Mucosa of descending colon (tissue), 3 donors: ENCODE measurements at regions not wholly inside any gene's neighbourhood (a gene's known extent, or its start where the extent isn't known, plus 50 kb on each side); places are given as distances from the start of the nearest gene placed in this dataset.

Source experiments
- ATAC-seq: fragments of 200-7000 bp; cut with Tn5 transposase; one replicate; pipeline ENCODE4 v1.9.1; 2020; ENCODE audit warnings: mild to moderate bottlenecking, moderate library complexity
- DNase-seq, 3 donors: peaks; one replicate each; pipeline ENCODE4 v3.0.0-alpha.2; 2020
- H3K36me3 ChIP-seq: fragments of 200-600 bp; one replicate; pipeline ENCODE4 v1.8.0; 2021; ENCODE audit warnings: low read depth, mild to moderate bottlenecking
- H3K4me1 ChIP-seq: fragments of 200-600 bp; one replicate; pipeline ENCODE4 v1.8.0; 2021; ENCODE audit warnings: low read depth, mild to moderate bottlenecking
- H3K4me3 ChIP-seq: fragments of 200-600 bp; one replicate; pipeline ENCODE4 v1.8.0; 2021; ENCODE audit warnings: mild to moderate bottlenecking
- H3K9me3 ChIP-seq: fragments of 200-600 bp; one replicate; pipeline ENCODE4 v1.8.0; 2021; ENCODE audit warnings: mild to moderate bottlenecking
- CTCF ChIP-seq: fragments of 200-600 bp; IDR thresholded peaks from one replicate; pipeline ENCODE4 v1.8.0; 2022; ENCODE audit warnings: antibody characterized with exemption, mild to moderate bottlenecking
- intact Hi-C, 2 donors: fragments of 100-400 bp; cut with DNase I in 1 of 2; cut with micrococcal nuclease in 1 of 2; formaldehyde crosslinking; loops; one replicate each; pipeline versions ENCODE4 v1.11.0 to v1.11.1; 2022; cut with DNase I, micrococcal nuclease
- donor health status: DM: no; HTN: no; CAD: no; lungs with moderate emphysema.
- donor health status: DM: no; HTN: no; CAD: no.
- donor health status: DM: no; HTN: yes; CAD: no.

GRCh38 chr13:85663856-85664255 lies 135.4 kb downstream of the SLITRK6 start:
- intact Hi-C loops = no loop called here
- Histone ChIP-seq H3K4me3 (no peak overlapping the region), H3K9me3 (peaks cover 6% of the 10 kb centered on the region), H3K36me3 (no peaks in the 10 kb centered on the region), H3K4me1 (no peaks in the 10 kb centered on the region)
- ATAC-seq = no peak
- no peak for DNase-seq
- TF ChIP-seq CTCF = no peak

- DNase-seq = no peak
- Histone ChIP-seq H3K4me1 (no peaks in the 10 kb centered on the region), H3K9me3 (peaks cover 6% of the 10 kb centered on the region), H3K36me3 (no peaks in the 10 kb centered on the region), H3K4me3 (no peak overlapping the region)
- ATAC-seq = no peak
- intact Hi-C loops = no loop called here
- no peak for TF ChIP-seq CTCF
Measured at GRCh38 chr13:85662186-85662585, 137.0 kb downstream of the SLITRK6 start.

GRCh38 chr13:85661675-85662074 lies 137.5 kb downstream of the SLITRK6 start:
- no peak for DNase-seq
- ATAC-seq = no peak
- H3K4me1 ChIP-seq = no peaks in the 10 kb centered on the region
- H3K36me3 ChIP-seq = no peaks in the 10 kb centered on the region
- no peak for TF ChIP-seq CTCF
- intact Hi-C loops = no loop called here
- peaks cover 6% of the 10 kb centered on the region for H3K9me3 ChIP-seq
- H3K4me3 ChIP-seq = no peak overlapping the region

- TF ChIP-seq CTCF = no peak
- H3K4me3 ChIP-seq = no peak overlapping the region
- peaks cover 6% of the 10 kb centered on the region for H3K9me3 ChIP-seq
- intact Hi-C loops = no loop called here
- DNase-seq (no peak), ATAC-seq (no peak)
- no peaks in the 10 kb centered on the region for H3K4me1 ChIP-seq
- H3K36me3 ChIP-seq = no peaks in the 10 kb centered on the region
Measured at GRCh38 chr13:85659493-85659892, 139.7 kb downstream of the SLITRK6 start.

GRCh38 chr13:85657942-85658341 lies 141.3 kb downstream of the SLITRK6 start:
- H3K4me1 ChIP-seq = no peaks in the 10 kb centered on the region
- peaks cover 6% of the 10 kb centered on the region for H3K9me3 ChIP-seq
- intact Hi-C loops = no loop called here
- DNase-seq = no peak
- H3K36me3 ChIP-seq = no peaks in the 10 kb centered on the region
- no peak overlapping the region for H3K4me3 ChIP-seq
- no peak for TF ChIP-seq CTCF
- no peak for ATAC-seq

GRCh38 chr13:85655040-85655439 lies 144.2 kb downstream of the SLITRK6 start:
- Histone ChIP-seq H3K4me3 (no peak overlapping the region), H3K4me1 (no peaks in the 10 kb centered on the region), H3K9me3 (peaks cover under 1% of the 10 kb centered on the region), H3K36me3 (no peaks in the 10 kb centered on the region)
- intact Hi-C loops = no loop called here
- ATAC-seq = no peak
- TF ChIP-seq CTCF = no peak
- DNase-seq = no peak
